NCI-H69 (cell line): ENCODE measurements at regions not wholly inside any gene's neighbourhood (a gene's known extent, or its start where the extent isn't known, plus 50 kb on each side); places are given as distances from the start of the nearest gene placed in this dataset.

Experiments used
- DNase-seq: peaks from one replicate; lab custom pipeline; 2025; lab: John Stamatoyannopoulos, UW

DNA sequence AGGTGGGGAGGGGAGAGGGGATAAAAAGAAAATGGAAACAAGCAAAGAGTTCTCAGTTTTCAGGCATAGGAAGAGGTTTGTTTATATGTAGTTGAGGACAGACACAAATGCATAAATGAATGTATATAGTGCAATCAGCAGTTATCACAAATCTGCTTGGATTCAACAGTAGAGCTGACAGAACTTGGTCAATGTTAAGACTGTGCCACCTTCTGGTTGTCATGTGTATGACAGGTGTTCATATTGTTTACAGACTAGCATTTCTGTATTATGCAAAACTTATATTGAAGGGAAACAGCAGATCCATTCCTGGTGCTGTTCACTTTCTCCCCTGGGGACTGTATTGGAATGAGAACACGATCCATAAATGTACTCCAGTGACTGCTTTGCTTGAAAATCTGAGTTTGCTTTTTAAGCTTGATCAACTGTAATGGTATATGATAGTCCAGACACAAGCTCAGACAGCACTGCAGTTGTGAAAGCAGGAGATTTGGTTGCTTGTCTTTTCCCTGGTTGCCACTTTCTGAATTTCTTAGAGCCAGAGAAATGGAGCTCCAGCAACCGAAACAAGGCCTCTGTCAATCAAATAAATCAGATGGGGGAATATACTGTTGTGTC, 319.5 kb upstream of the OBI1 start:
- peak; percentile 63 for DNase-seq

DNA sequence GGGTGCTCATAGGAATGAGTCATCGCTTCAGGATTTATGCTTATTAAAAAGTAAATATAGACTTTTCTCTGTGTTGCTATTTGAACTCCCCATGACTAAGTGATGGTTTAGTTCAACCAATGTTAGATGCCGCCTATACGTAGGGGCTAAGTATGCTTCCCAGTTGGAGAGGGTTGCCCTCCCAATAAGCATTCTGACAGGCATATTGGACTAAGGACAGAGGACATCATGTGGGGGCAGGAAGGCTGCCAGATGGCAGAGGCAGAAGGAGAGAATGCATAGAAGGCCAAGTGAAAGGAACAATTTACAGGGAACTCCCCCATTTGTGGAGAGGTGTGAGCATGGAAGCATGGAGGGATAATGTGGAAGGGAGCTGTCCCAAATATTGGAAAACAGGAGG, 318.4 kb upstream of the OBI1 start:
- peak; percentile 14 for DNase-seq

DNA sequence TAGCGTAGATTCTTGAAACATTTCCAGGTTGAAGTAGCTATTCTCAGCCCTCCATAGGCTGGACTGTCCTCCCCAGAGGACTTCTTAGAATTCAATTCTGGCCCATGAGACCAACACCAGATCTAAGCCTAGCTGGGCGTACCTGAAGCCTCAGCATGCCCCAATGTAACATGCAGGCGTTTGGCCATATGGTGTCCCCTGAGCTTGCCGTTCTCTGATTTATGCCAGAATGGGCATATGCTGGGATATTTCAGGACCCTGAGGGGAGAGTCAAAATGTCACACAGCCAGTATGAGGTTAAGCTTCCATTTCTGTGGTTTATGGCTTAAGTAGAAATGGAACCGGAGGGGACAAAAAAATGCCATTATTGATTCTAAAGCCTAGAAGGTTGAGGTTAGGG, 317.7 kb upstream of the OBI1 start:
- DNase-seq: no peak

DNA sequence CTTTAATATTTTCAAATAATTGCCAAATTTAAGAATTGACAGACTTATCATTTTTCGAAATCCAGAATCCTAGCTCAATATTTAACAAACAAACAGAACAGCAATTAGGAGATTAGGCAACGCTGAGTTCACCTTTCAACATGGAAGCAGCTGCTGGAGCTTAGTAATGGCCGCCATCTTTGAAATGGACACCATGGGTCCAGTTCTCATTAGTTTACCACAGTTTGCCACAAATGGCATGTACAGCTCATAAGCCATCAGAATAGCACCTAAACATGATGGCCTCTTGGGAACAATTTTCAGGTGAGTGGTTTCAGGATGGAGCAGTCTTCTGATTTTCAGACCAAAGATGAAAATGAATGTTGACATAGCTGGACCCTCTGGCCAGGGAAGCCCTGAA, 313.6 kb upstream of the OBI1 start:
- DNase-seq: no peak

DNA sequence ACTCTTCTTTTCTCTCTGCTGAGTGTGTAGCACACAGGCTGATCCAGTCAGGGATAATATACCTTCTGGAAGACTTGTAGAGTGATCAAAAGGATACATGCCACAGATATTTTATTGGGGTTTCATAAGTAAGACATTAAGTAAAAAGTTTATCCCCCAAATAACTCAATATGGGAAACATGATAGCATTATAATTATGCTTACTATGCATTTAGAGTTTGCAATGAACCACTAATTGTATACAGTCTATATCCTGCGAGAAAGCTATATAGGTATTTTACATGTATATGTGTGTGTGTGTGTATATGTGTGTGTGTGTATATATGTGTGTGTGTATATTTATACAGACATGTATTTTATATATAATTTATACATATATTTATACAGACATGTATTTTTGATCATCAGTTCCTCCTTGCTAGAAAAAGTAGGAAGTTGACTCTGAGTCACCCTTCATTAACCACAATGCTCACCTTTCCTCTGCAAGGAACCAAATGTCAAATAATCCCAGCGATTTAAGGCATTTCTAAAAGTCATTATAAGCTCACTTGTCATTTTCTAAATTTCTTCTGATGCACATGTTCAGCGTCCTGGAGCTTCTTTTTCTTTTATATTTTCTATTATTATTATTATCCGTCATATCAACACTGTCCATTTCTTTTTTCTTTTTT, 312.5 kb upstream of the OBI1 start:
- DNase-seq: no peak

DNA sequence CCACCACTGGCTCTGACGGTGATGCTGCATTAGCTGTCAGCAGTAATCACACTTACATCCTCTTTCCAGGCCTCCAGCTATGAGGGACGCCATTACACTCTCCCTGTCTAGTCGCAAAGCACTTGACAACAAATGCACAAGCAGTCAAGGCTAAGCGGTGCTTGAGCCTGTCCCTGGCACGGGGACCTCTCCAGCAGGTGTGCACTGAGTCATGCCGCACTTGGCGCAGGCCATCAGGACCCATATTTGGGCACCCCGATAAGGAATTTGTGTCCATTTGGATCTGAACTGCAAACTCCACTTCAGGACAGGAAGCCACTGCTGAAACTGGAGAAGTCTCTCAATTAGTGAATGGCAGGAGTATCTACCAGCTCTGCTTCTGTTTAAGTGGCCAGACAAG, 301.9 kb upstream of the OBI1 start:
- DNase-seq: no peak

DNA sequence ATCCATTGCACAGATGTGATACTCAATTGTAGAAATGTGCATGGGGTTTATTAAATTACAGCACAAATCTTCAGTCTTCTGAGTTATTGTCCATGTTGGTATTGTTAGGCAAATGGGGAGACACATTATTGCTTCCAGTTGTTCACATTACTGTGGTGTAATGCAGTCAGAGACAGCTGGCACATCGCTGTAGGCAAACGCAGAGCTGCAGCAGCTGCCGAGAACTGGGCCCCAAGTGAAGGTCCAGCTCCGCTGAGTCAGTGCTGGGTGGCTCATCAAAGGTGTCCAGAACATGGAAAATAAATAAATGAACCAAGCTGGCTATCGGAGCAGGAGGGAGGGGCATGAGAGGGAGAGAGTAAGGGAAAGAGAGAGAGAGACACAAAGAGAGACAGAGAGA, 299.1 kb upstream of the OBI1 start:
- no peak for DNase-seq

DNA sequence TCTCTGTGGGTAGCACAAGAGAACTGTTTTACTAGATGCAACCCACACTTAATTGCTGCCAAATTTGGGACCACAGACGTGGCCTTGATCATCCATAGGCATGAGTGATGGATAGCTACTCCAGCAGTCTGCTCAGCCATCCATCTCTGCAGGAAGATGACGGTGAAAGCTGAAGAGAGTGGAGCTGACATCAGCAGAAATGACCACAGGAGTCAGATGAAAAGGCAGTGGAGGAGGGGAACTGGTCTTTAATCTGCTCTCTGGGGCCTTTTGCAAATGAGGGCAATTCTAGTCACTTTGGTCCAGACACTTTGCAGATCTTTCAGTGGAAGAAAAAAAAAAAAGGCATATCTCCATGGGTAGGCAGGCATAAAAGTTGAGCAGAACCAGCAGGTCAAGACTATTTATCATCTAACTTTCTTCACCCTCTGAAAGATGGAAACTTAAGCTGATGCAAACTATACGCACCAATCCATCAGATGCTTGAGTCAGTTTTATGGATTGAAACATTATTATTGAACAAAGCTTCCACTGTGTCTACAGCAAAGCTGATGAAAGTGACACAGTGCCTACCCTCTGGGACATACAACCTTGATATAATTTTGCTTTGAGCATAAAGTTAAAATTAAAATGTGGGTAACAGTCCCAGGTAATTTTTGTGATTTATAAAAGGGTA, 281.6 kb upstream of the OBI1 start:
- DNase-seq: no peak

DNA sequence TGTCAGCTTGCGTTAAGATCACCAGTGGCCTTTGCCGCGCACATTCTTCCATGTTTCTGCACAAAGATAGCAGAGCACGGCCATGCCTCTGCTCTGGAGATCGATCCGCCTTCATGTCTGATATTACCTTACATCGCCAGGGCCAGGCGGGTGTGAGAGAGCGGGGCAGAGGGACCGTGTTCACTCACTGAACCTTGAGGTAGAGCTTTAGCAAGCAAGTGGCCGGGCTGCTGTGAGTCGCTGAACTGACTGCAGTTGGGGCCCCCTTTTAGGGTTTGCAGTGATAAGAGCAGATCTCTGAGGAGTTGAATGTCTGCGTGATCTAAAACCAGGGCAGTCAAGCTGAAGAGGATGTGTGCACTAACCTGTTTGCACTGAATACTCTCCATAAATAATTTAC, 275.4 kb upstream of the OBI1 start:
- no peak for DNase-seq

DNA sequence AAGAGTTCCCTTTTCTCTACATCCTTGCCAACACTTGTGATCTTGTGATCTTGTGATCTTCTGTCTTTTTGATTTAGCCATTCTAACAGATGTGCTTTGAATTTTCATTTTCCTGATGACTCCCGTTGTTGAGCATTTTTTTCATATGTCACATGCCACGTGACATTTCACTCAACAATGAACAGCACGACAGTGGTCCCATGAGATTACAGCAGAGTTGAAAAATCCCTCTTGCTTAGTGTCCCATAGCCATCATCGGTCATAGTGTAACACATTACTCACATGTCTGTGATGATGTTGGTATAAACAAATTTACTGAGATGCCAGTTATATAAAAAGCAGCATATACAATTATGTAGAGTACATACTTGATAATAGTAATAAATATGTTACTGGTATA, 256.1 kb upstream of the OBI1 start:
- DNase-seq: no peak

DNA sequence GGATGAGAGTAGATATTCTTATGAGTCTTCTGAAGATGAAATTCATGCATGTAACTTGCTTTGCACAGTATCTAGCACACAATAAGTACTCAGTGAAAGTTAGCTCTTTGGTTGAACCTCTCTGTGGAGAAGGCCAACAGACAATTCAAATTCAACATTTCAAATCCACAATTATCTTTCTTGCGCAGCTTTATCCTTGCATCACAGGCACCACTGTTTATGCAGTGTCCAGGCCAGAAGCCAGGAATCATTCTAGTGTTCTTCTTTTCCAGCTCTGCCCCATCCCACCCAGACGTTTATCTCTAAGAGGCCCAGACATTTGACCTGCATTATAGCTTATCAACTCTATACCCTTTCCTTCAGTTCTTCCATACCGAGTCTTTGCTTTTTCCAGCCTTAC, 254.7 kb upstream of the OBI1 start:
- DNase-seq: no peak

DNA sequence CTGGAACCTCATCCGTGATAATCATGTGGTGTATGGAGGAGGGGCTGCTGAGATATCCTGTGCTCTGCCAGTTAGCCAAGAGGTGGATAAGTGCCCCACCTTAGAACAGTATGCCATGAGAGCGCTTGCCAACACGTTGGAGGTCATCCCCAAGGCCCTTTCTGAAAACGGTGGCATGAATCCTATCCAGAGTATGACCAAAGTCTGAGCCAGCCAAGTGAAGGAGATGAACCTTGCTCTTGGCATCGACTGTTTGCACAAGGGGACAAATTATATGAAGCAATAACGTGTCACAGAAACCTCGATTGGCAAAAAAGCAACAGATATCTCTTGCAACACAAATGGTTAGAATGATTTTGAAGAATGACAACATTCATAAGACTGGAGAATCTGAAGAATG, 251.2 kb upstream of the OBI1 start:
- DNase-seq: no peak

DNA sequence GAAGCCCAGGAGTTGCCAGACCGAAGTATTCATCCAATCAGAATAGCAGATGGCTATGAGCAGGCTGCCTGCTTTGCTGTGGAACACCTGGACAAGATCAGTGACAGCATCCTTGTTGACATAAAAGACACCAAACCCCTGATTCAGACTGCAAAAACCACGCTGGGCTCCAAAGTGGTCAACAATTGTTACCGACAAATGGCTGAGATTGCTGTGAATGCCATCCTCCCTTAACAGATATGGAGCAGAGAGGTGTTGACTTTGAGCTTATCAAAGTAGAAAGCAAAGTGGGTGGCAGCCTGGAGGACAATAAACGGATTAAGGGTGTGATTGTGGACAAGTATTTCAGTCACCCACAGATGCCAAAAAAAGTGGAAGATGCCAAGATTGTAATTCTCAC, 250.3 kb upstream of the OBI1 start:
- DNase-seq: no peak

DNA sequence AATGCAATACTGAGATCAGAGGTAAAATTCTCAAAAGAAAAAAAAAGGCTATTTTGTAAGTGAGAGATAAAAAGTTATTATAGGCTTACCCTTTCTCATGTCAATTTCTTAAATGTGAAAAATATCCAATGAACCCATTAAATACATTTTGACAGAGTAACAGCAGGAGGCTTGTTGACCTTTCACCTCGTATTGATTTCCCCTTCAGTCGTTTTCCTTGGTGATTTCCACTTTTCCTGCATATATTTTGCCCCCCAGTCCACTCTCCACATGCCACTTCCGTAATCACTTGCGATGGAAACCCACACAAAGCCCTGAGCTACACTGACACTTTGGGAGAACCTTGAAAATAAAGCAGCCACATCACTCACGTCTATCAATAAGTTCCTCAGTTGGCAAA, 248.1 kb upstream of the OBI1 start:
- no peak for DNase-seq

DNA sequence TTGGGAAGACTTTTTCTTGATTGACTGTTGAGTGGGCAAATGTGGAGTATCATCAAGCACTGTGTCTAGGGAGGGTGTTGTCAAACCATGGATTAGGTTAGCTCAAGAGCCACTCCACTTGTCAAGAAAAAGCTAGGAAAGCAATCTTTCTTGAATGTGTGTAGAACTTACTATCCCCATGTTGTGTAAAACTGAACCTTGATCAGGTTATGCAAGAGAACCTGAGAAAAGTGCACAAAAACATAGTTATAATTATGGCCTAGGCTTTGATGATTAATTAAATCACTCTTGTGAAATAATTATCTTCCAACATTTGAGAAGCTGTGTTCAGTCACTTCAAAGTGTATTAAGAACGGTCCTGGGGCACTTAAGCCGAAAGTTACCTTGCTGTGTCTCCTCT, 238.2 kb upstream of the OBI1 start:
- no peak for DNase-seq

DNA sequence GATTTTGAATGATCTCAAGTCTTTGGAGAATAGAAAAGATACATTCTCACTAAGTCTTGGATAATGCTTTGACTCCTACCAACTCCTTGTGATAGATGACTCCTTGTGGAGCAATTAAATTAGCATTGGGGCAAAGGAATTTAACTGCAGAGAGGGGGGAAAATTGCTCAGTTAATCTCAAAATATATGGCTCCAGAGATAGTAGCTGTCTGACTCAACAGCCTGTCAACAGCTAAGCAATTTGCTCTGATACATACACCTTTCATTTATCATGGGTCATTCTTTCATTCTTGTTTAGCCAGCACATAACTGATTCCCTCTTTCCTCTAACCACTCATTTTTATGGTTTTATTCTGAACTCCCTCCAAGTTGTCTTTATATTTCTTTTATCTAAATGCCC, 225.6 kb upstream of the OBI1 start:
- no peak for DNase-seq

DNA sequence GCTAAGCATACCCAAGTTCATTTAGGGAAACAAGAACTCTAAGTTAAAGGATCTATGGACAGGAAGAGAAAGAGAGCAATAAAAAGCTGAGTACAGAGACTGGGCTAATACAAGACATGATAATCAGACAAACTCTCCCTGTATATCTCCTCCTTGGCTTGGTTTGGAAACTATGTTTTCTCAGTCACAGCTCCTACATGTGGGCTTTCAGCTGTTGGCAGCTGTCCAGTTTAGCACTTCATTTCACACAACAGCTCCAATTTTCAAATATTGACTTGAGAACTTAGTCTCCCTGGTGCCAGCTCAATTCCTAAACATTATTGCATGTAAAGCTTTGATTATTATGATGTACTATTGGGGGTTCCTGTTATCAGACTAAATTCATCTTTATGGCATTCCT, 222.8 kb upstream of the OBI1 start:
- DNase-seq: peak; percentile 62

DNA sequence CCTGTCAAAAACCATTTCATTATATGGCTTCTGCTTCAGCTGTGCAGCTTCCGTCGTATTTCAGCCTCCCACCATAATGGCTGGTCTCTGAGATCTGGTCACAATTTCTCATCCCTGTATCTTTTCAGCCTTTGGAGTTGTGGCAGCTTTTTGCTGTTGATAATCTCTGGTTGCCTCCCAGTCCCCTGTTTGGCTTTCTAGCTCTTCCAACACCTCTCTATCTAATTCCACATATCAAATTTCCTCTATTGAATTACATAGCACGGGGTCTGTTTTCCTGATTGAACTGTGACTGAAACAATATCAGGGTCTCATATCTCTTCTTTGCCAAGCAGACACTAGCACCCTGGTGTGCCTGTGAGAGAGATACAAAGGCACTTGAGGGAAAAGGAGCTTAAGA, 222.1 kb upstream of the OBI1 start:
- peak; percentile 18 for DNase-seq

DNA sequence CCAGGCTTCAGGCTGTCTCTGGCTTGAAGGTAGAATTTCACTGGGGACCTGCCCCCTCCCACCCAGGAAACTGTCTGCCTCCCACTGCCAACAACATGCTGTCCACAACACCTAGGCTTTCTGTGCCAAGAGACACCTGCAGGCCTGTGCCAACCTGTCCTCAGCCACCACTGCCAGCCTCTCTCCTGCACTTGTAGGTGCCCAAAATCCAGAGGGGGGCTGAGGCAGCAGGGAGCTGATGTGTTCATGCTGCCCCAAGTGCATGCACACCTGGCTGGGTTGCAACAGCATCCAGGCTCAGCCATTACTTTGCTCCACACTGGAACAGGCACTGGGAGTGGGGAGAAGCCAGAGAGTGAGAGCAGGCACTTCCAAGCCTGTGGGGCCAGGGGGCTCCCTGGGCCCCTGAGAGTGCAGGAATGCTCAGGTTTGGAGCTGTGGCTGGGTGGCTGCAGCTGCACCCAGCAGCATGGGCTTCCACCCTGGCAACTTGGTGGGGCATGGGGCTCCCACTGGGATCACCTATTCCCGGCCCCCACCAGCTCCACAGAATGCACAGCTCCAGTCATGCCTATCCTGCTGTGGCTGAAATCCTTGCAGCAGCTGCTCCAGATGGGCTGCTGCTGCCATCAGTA, 218.1 kb upstream of the OBI1 start:
- no peak for DNase-seq

DNA sequence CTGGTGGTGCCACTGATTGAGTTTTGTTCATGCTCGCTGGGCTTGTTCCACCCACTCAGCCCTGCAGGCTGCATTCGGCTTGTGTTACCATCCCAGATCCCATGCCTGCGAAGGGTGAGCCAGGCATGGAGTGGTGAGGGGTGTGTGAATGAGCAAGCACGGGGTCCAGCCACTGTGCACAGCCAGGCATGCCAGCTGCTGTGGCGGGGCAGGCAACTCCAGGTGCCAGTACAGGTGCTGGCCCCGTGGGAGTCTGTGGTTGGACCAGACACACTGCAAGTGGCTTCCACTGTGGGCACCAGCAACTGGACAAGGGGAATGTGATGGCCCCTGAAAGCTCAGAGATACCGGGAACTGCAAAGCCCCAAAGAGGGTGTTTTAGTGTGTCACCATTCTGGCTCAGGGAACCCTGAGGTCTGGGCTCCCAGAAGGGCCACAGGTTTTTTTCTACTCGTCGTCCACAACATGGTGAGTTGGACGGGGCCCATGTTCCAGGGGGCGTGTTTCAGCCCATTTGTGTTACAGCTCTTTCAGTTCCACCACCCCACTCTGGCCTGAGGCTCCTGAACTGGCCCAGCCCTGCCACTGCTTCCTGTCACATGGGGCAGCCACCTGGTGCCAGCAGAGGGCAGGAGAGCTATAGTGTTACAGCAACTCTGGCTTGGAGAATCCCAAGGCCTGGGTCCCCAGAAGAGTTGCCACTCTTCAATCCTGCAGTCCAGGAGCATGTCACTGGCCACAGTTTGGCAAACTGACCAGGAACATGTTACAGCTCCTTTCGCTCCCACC, 217.0 kb upstream of the OBI1 start:
- DNase-seq: peak; percentile 7

DNA sequence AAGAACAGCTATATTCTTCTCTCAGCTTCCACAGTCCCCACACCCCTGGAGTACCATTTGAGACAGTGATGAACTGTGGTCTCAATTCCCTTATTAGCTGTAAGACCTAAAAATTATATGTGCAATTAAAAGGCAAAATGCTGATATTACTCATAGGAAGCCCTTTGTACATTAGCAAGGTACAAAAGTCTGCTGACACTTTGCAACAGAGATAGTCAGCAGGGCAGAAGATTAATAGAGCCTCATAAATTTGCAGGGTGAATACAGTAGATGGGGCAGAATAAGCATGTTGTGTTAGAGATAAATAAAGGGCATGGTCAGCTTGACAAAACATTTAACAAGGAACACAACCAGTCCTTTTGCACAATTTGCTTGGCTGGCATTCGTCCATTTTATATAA, 210.0 kb upstream of the OBI1 start:
- DNase-seq: no peak

DNA sequence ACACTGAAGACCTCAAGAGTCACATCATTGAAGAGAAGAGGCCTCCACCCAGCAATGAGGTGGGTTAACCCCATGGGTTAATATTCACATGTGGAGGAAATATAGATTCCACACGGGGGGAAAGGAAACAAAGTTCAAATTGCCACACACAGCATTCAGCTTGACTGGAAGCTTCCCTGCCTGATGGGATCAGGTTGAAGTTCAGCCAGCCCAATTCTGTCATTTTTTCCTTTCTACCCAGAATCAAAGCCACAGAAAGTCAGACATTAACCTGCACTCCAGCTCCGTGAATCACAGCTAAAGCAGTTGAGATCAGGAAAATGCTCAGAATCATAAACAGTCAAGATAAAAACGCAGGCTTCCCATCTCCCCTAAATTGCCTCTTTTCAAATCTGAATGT, 208.7 kb upstream of the OBI1 start:
- no peak for DNase-seq
